IMR-90 (cell line): ENCODE measurements at regions not wholly inside any gene's neighbourhood (a gene's known extent, or its start where the extent isn't known, plus 50 kb on each side); places are given as distances from the start of the nearest gene placed in this dataset.

Experiments used
- ATAC-seq: fragments of 200-7000 bp; cut with Tn5 transposase; 2 replicates; pipeline ENCODE4 v1.9.1; 2020; ENCODE audit warnings: low read depth, mild to moderate bottlenecking, moderate library complexity
- BruUV-seq: library from RNA; stranded (reverse); fragments of 400-500 nt; replicated peaks from 2 replicates; lab custom pipeline; 2021; lab: Mats Ljungman, UMichigan
- CTCF ChIA-PET: fragments of 300-600 bp; formaldehyde crosslinking; extraction: SDS; loops from one replicate; lab custom pipeline; 2021; ENCODE audit warnings: antibody characterized with exemption; lab: Yijun Ruan, JAX
- POLR2A ChIA-PET: fragments of 300-600 bp; sonication (Branson Sonifier 250); formaldehyde crosslinking; loops from one replicate; lab custom pipeline; 2022; ENCODE audit warnings: antibody characterized with exemption; ENCODE audit not compliant: unreplicated experiment; lab: Charles Lee
- DNase-seq: peaks from one replicate; pipeline ENCODE4 v3.0.0; 2013
- H2AFZ ChIP-seq: replicated peaks from 2 replicates; pipeline ENCODE3; 2013; ENCODE audit warnings: low read length, mild to moderate bottlenecking; ENCODE audit not compliant: poor library complexity
- H2AK5ac ChIP-seq: 2 replicates; pipeline ENCODE4 v1.6.1; 2013; ENCODE audit warnings: low read depth, low read length, inconsistent platforms
- H2AK9ac ChIP-seq: replicated peaks from 2 replicates; pipeline ENCODE3; 2013; ENCODE audit warnings: mild to moderate bottlenecking, low read depth, low read length, moderate library complexity; ENCODE audit not compliant: poor library complexity
- H2BK120ac ChIP-seq: 2 replicates; pipeline ENCODE4 v1.6.1; 2013; ENCODE audit warnings: low read depth, low read length, inconsistent platforms
- H2BK15ac ChIP-seq: 3 replicates; pipeline ENCODE4 v1.6.1; 2013; ENCODE audit warnings: low read depth, low read length, inconsistent platforms
- H2BK20ac ChIP-seq: 2 replicates; pipeline ENCODE4 v1.6.1; 2013; ENCODE audit warnings: low read depth, mild to moderate bottlenecking, inconsistent platforms, low read length, moderate library complexity
- H2BK5ac ChIP-seq: 2 replicates; pipeline ENCODE4 v1.6.1; 2013; ENCODE audit warnings: mild to moderate bottlenecking, low read depth, low read length, inconsistent platforms; ENCODE audit not compliant: poor library complexity, severe bottlenecking
- H3K14ac ChIP-seq: replicated peaks from 2 replicates; pipeline ENCODE4 v1.6.1; 2013; ENCODE audit warnings: low read depth, low read length, inconsistent platforms
- H3K18ac ChIP-seq: 2 replicates; pipeline ENCODE4 v1.6.1; 2013; ENCODE audit warnings: low read depth, low read length, control low read depth
- H3K23ac ChIP-seq: 2 replicates; pipeline ENCODE4 v1.6.1; 2013; ENCODE audit warnings: low read depth, low read length, inconsistent platforms
- H3K27ac ChIP-seq: 2 replicates; pipeline ENCODE4 v1.5.1; 2013; ENCODE audit warnings: mild to moderate bottlenecking, control low read depth, low read length; ENCODE audit not compliant: insufficient read depth
- H3K27me3 ChIP-seq: 2 replicates; pipeline ENCODE4 v1.6.1; 2013; ENCODE audit warnings: low read length; ENCODE audit not compliant: control insufficient read depth, insufficient read depth
- H3K36me3 ChIP-seq: 2 replicates; pipeline ENCODE4 v1.6.1; 2013; ENCODE audit warnings: low read length, mixed read lengths; ENCODE audit not compliant: control insufficient read depth, insufficient read depth
- H3K4ac ChIP-seq: 2 replicates; pipeline ENCODE4 v1.6.1; 2013; ENCODE audit warnings: low read depth, low read length, inconsistent platforms
- H3K4me1 ChIP-seq: 2 replicates; pipeline ENCODE4 v1.6.1; 2013; ENCODE audit warnings: low read length, mixed read lengths; ENCODE audit not compliant: control insufficient read depth, insufficient read depth
- H3K4me2 ChIP-seq: 2 replicates; pipeline ENCODE4 v1.6.1; 2013; ENCODE audit warnings: low read depth, mild to moderate bottlenecking, control low read depth, low read length, moderate library complexity
- H3K4me3 ChIP-seq: 2 replicates; pipeline ENCODE4 v1.5.1; 2013; ENCODE audit warnings: low read depth, mild to moderate bottlenecking, control low read depth, low read length, moderate library complexity; ENCODE audit not compliant: insufficient read depth
- H3K56ac ChIP-seq: 2 replicates; pipeline ENCODE4 v1.6.1; 2013; ENCODE audit warnings: low read length, inconsistent platforms; ENCODE audit not compliant: insufficient read depth; ENCODE audit errors: extremely low read depth
- H3K79me1 ChIP-seq, 2 experiments: 2 replicates each; pipeline ENCODE4 v1.6.1; 2013; ENCODE audit warnings: low read length in 2 of 2, inconsistent platforms in 1 of 2, low read depth in 1 of 2
- H3K9ac ChIP-seq: 2 replicates; pipeline ENCODE4 v1.6.1; 2013; ENCODE audit warnings: low read depth, low read length, control low read depth
- H3K9me1 ChIP-seq: 2 replicates; pipeline ENCODE4 v1.6.1; 2013; ENCODE audit warnings: low read length, inconsistent platforms; ENCODE audit not compliant: insufficient read depth
- H3K9me3 ChIP-seq: 2 replicates; pipeline ENCODE4 v1.6.1; 2013; ENCODE audit warnings: low read length; ENCODE audit not compliant: control insufficient read depth, insufficient read depth
- H4K20me1 ChIP-seq: 2 replicates; pipeline ENCODE4 v1.6.1; 2013; ENCODE audit warnings: low read length, inconsistent platforms; ENCODE audit not compliant: insufficient read depth
- H4K5ac ChIP-seq: 2 replicates; pipeline ENCODE4 v1.6.1; 2013; ENCODE audit warnings: mild to moderate bottlenecking, low read depth, low read length, control low read depth
- H4K8ac ChIP-seq, 2 experiments: 2 replicates each; pipeline ENCODE4 v1.6.1; 2013; ENCODE audit warnings: low read depth in 2 of 2, low read length in 2 of 2, control low read depth in 1 of 2, inconsistent platforms in 1 of 2
- H4K91ac ChIP-seq: 2 replicates; pipeline ENCODE4 v1.6.1; 2013; ENCODE audit warnings: low read depth, low read length, inconsistent platforms; ENCODE audit not compliant: insufficient read depth
- BHLHE40 ChIP-seq: fragments of 150-350 bp; IDR thresholded peaks from 2 replicates; pipeline ENCODE4 v1.6.1; 2016; ENCODE audit warnings: mild to moderate bottlenecking, low read depth, low read length
- CHD1 ChIP-seq: IDR thresholded peaks from 2 replicates; pipeline ENCODE4 v1.6.1; 2012; ENCODE audit warnings: low read depth, low read length, improper control_type of control experiment
- CTCF ChIP-seq: conservative IDR thresholded peaks from 2 replicates; pipeline ENCODE4 v1.5.1; 2012; ENCODE audit warnings: mild to moderate bottlenecking, low read depth, low read length, improper control_type of control experiment
- FOS ChIP-seq: fragments of 150-350 bp; IDR thresholded peaks from 2 replicates; pipeline ENCODE4 v1.6.1; 2016; ENCODE audit warnings: low read depth, low read length
- MAFK ChIP-seq: IDR thresholded peaks from 2 replicates; pipeline ENCODE4 v1.6.1; 2012; ENCODE audit warnings: low read depth, low read length, improper control_type of control experiment
- MXI1 ChIP-seq: IDR thresholded peaks from 2 replicates; pipeline ENCODE4 v1.6.1; 2012; ENCODE audit warnings: low read depth, mild to moderate bottlenecking, low read length, moderate library complexity, borderline replicate concordance
- NFE2L2 ChIP-seq: fragments of 150-350 bp; IDR thresholded peaks from 2 replicates; pipeline ENCODE4 v1.6.1; 2016; ENCODE audit warnings: low read depth, mild to moderate bottlenecking, low read length
- POLR2A ChIP-seq: IDR thresholded peaks from 2 replicates; pipeline ENCODE4 v1.6.1; 2012; ENCODE audit warnings: mild to moderate bottlenecking, low read depth, low read length
- RFX5 ChIP-seq: IDR thresholded peaks from 2 replicates; pipeline ENCODE4 v1.8.0; 2012; ENCODE audit warnings: low read depth, mild to moderate bottlenecking, low read length, moderate library complexity
- USF2 ChIP-seq: fragments of 150-350 bp; IDR thresholded peaks from 2 replicates; pipeline ENCODE4 v1.6.1; 2017; ENCODE audit warnings: mild to moderate bottlenecking, antibody characterized with exemption, low read length, low read depth
- WGBS, 2 experiments: methylation state at CpG; one replicate each; pipeline versions ENCODE4 v1.1.5 to v1.1.7; 2013; ENCODE audit warnings: missing lambda C conversion rate in 2 of 2; ENCODE audit not compliant: insufficient read length in 1 of 2; ENCODE audit errors: extremely low coverage in 2 of 2; 5-methylcytosine and 5-hydroxymethylcytosine counted together
- dilution Hi-C: fragments of 300-500 bp; cut with HindIII; formaldehyde crosslinking; loops from one replicate; pipeline ENCODE4 v1.14.3; 2018; ENCODE audit warnings: low sequenced_read_pairs; ENCODE audit not compliant: unreplicated experiment
- in situ Hi-C: fragments of 300-500 bp; cut with MboI; formaldehyde crosslinking; loops from 3 replicates; pipeline ENCODE4 v1.14.3; 2019; ENCODE audit warnings: low sequenced_read_pairs, inconsistent platforms, mixed read lengths
- intact Hi-C: fragments of 100-400 bp; cut with micrococcal nuclease; formaldehyde crosslinking; loops from 2 replicates; pipeline ENCODE4 v1.10.0; 2022

GRCh38 chr6:21531393-21531792, 62.2 kb upstream of the SOX4 start:
- DNase-seq (no peak), ATAC-seq (no peak)
- Histone ChIP-seq H3K36me3 (no peaks in the 10 kb centered on the region), H2BK15ac (no peak overlapping the region), H2AFZ (no peak overlapping the region), H3K9ac (no peak overlapping the region), H3K56ac (no peak overlapping the region), H3K4me2 (no peak overlapping the region), H2AK9ac (no peak overlapping the region), H4K8ac (no peak overlapping the region), H3K27ac (no peak overlapping the region), H3K79me1 (no peaks in the 10 kb centered on the region), H3K9me1 (no peaks in the 10 kb centered on the region), H2BK5ac (no peak overlapping the region), H3K4ac (no peak overlapping the region), H3K4me3 (no peak overlapping the region), H3K18ac (no peak overlapping the region), H3K9me3 (no peaks in the 10 kb centered on the region), H4K91ac (no peak overlapping the region), H3K23ac (no peak overlapping the region), H4K20me1 (no peaks in the 10 kb centered on the region), H3K4me1 (no peaks in the 10 kb centered on the region), H3K27me3 (no peaks in the 10 kb centered on the region), H2AK5ac (no peak overlapping the region), H2BK120ac (no peak overlapping the region), H2BK20ac (no peak overlapping the region), H4K5ac (no peak overlapping the region), H3K14ac (no peak overlapping the region)
- dilution Hi-C loops = no loop called here
- POLR2A ChIA-PET = no interaction called here
- no TSS peak for BruUV-seq
- no CpG with 5 or more reads among the region's 3 CpGs for WGBS, 2 experiments
- TF ChIP-seq CTCF = no peak
- no peak for TF ChIP-seq MAFK
- TF ChIP-seq FOS = no peak
- TF ChIP-seq POLR2A = no peak
- no peak for TF ChIP-seq USF2
- no peak for TF ChIP-seq BHLHE40
- TF ChIP-seq NFE2L2 = no peak
- no peak for TF ChIP-seq CHD1
- no peak for TF ChIP-seq RFX5
- TF ChIP-seq MXI1 = no peak
- CTCF ChIA-PET = no interaction called here
- in situ Hi-C loops = no loop called here
- intact Hi-C loops = no loop called here
